Trophoblast cell (in vitro differentiated cells and primary cell): ENCODE measurements at regions not wholly inside any gene's neighbourhood (a gene's known extent, or its start where the extent isn't known, plus 50 kb on each side); places are given as distances from the start of the nearest gene placed in this dataset.

Experiments used
- DNase-seq, 2 donors: peaks; one replicate each; pipeline ENCODE4 v3.0.0-alpha.2; 2016
- H2AFZ ChIP-seq: 2 replicates; pipeline ENCODE4 v1.6.1; 2013; ENCODE audit warnings: low read length, moderate library complexity, mild to moderate bottlenecking; ENCODE audit not compliant: insufficient read depth, poor library complexity
- H2AK5ac ChIP-seq: 2 replicates; pipeline ENCODE4 v1.6.1; 2013; ENCODE audit warnings: mild to moderate bottlenecking, low read length
- H2BK120ac ChIP-seq: 2 replicates; pipeline ENCODE4 v1.6.1; 2013; ENCODE audit warnings: low read length, mild to moderate bottlenecking, moderate library complexity; ENCODE audit not compliant: insufficient read depth, poor library complexity
- H2BK12ac ChIP-seq: 2 replicates; pipeline ENCODE4 v1.6.1; 2013; ENCODE audit warnings: mild to moderate bottlenecking, low read length, moderate library complexity
- H2BK5ac ChIP-seq: 2 replicates; pipeline ENCODE4 v1.6.1; 2013; ENCODE audit warnings: low read length, low read depth, moderate library complexity, mild to moderate bottlenecking; ENCODE audit not compliant: poor library complexity
- H3K14ac ChIP-seq: 2 replicates; pipeline ENCODE4 v1.6.1; 2013; ENCODE audit warnings: mild to moderate bottlenecking, low read length
- H3K18ac ChIP-seq: 2 replicates; pipeline ENCODE4 v1.6.1; 2013; ENCODE audit warnings: mild to moderate bottlenecking, low read length
- H3K23ac ChIP-seq: 2 replicates; pipeline ENCODE4 v1.6.1; 2013; ENCODE audit warnings: low read length
- H3K27ac ChIP-seq: 2 replicates; pipeline ENCODE4 v1.5.1; 2013; ENCODE audit warnings: low read depth, mild to moderate bottlenecking, inconsistent platforms, low read length, moderate library complexity
- H3K27me3 ChIP-seq: 2 replicates; pipeline ENCODE4 v1.6.1; 2013; ENCODE audit warnings: inconsistent platforms, mild to moderate bottlenecking, low read length, moderate library complexity; ENCODE audit not compliant: insufficient read depth
- H3K36me3 ChIP-seq, 2 experiments: 1 replicate in 1 of 2; 2 replicates in 1 of 2; pipeline ENCODE4 v1.6.1; 2013; ENCODE audit warnings: low read length in 2 of 2, mild to moderate bottlenecking in 2 of 2, moderate library complexity in 1 of 2; ENCODE audit not compliant: insufficient read depth in 2 of 2, control insufficient read depth in 1 of 2
- H3K4ac ChIP-seq: 2 replicates; pipeline ENCODE4 v1.6.1; 2013; ENCODE audit warnings: low read depth, mild to moderate bottlenecking, low read length, moderate library complexity
- H3K4me1 ChIP-seq, 2 experiments: 1 replicate in 1 of 2; 2 replicates in 1 of 2; pipeline ENCODE4 v1.6.1; 2013; ENCODE audit warnings: low read length in 2 of 2, mild to moderate bottlenecking in 2 of 2, moderate library complexity in 1 of 2; ENCODE audit not compliant: insufficient read depth in 2 of 2, control insufficient read depth in 1 of 2
- H3K4me2 ChIP-seq: 2 replicates; pipeline ENCODE4 v1.6.1; 2013; ENCODE audit warnings: inconsistent platforms, mild to moderate bottlenecking, low read length, moderate library complexity
- H3K4me3 ChIP-seq: 2 replicates; pipeline ENCODE4 v1.5.1; 2013; ENCODE audit warnings: mild to moderate bottlenecking, low read depth, low read length, inconsistent platforms
- H3K79me1 ChIP-seq: one replicate; pipeline ENCODE4 v1.6.1; 2013; ENCODE audit warnings: low read length
- H3K79me2 ChIP-seq: 2 replicates; pipeline ENCODE4 v1.6.1; 2013; ENCODE audit warnings: low read length, mild to moderate bottlenecking; ENCODE audit not compliant: control insufficient read depth, insufficient read depth, poor library complexity
- H3K9ac ChIP-seq: 2 replicates; pipeline ENCODE4 v1.6.1; 2013; ENCODE audit warnings: mild to moderate bottlenecking, low read length
- H3K9me3 ChIP-seq: 2 replicates; pipeline ENCODE4 v1.6.1; 2013; ENCODE audit warnings: low read depth, mild to moderate bottlenecking, control low read depth, inconsistent platforms, low read length; ENCODE audit not compliant: insufficient read depth
- H4K12ac ChIP-seq: 2 replicates; pipeline ENCODE4 v1.6.1; 2013; ENCODE audit warnings: low read depth, mild to moderate bottlenecking, low read length, moderate library complexity
- H4K8ac ChIP-seq: 2 replicates; pipeline ENCODE4 v1.6.1; 2013; ENCODE audit warnings: low read depth, mild to moderate bottlenecking, low read length, moderate library complexity
- H4K91ac ChIP-seq: one replicate; pipeline ENCODE4 v1.6.1; 2013; ENCODE audit warnings: low read depth, mild to moderate bottlenecking, low read length, moderate library complexity
- WGBS: extraction: QIAGEN DNeasy Blood & Tissue Kit; methylation state at CpG from one replicate; pipeline ENCODE4 v1.1.7; 2013; ENCODE audit warnings: missing lambda C conversion rate; ENCODE audit not compliant: insufficient read length, insufficient coverage; ENCODE audit errors: extremely low coverage; 5-methylcytosine and 5-hydroxymethylcytosine counted together

GRCh38 chr5:42366051-42366450 lies 57.2 kb upstream of the GHR start:
- Histone ChIP-seq H4K12ac (no peak overlapping the region), H4K8ac (no peak overlapping the region), H3K36me3 (no peaks in the 10 kb centered on the region), H3K4ac (no peak overlapping the region), H3K4me2 (no peak overlapping the region), H3K9ac (no peak overlapping the region), H3K9me3 (no peaks in the 10 kb centered on the region), H2AK5ac (no peak overlapping the region), H2AFZ (no peak overlapping the region), H2BK5ac (no peak overlapping the region), H3K4me1 (no peaks in the 10 kb centered on the region), H2BK12ac (no peak overlapping the region), H3K23ac (no peak overlapping the region), H3K79me1 (no peaks in the 10 kb centered on the region), H3K18ac (no peak overlapping the region), H3K27ac (no peak overlapping the region), H3K27me3 (no peaks in the 10 kb centered on the region), H3K79me2 (no peaks in the 10 kb centered on the region), H4K91ac (no peak overlapping the region), H3K4me3 (no peak overlapping the region), H2BK120ac (no peak overlapping the region), H3K14ac (no peak overlapping the region)
- no CpG with 5 or more reads among the region's 2 CpGs for whole genome bisulfite sequencing
- DNase-seq, result peak in 1 of 2 donors; percentile 50
